H1 (cell line): ENCODE measurements at regions not wholly inside any gene's neighbourhood (a gene's known extent, or its start where the extent isn't known, plus 50 kb on each side); places are given as distances from the start of the nearest gene placed in this dataset.

Source experiments
- CTCF ChIA-PET: fragments of 300-600 bp; sonication (Branson Sonifier 250); formaldehyde crosslinking; loops from one replicate; lab custom pipeline; 2021; ENCODE audit not compliant: partially characterized antibody; lab: Charles Lee
- POLR2A ChIA-PET: fragments of 300-600 bp; sonication (Branson Sonifier 250); formaldehyde crosslinking; loops from one replicate; lab custom pipeline; 2021; ENCODE audit warnings: inconsistent platforms; ENCODE audit not compliant: partially characterized antibody; lab: Charles Lee
- DNase-seq, 2 experiments: peaks; one replicate each; pipeline versions ENCODE4 v3.0.0 to v3.0.0-alpha.2; 2010 to 2022; ENCODE audit warnings: low spot score in 2 of 2, low read depth in 1 of 2, mixed read lengths in 1 of 2
- FAIRE-seq: peaks from 2 replicates; lab custom pipeline; 2011; peaks lifted over from hg19 to GRCh38; lab: Jason Lieb, UNC
- H2AFZ ChIP-seq: 2 replicates; pipeline ENCODE4 v1.8.1; 2012; ENCODE audit warnings: low read length, inconsistent platforms
- H2AK5ac ChIP-seq: 2 replicates; pipeline ENCODE4 v1.6.1; 2013; ENCODE audit warnings: low read depth, low read length
- H2BK120ac ChIP-seq: replicated peaks from 2 replicates; pipeline ENCODE3; 2013; ENCODE audit warnings: low read depth, low read length, inconsistent platforms
- H2BK12ac ChIP-seq: 2 replicates; pipeline ENCODE4 v1.6.1; 2013; ENCODE audit warnings: low read depth, low read length
- H2BK15ac ChIP-seq: 2 replicates; pipeline ENCODE4 v1.6.1; 2013; ENCODE audit warnings: low read length
- H2BK20ac ChIP-seq: 2 replicates; pipeline ENCODE4 v1.6.1; 2013; ENCODE audit warnings: low read length
- H2BK5ac ChIP-seq: 2 replicates; pipeline ENCODE4 v1.6.1; 2013; ENCODE audit warnings: low read depth, low read length
- H3K14ac ChIP-seq: 2 replicates; pipeline ENCODE4 v1.6.1; 2013; ENCODE audit warnings: inconsistent platforms; ENCODE audit not compliant: insufficient read length
- H3K18ac ChIP-seq: 2 replicates; pipeline ENCODE4 v1.6.1; 2013; ENCODE audit warnings: low read length; ENCODE audit errors: extremely low read depth
- H3K23ac ChIP-seq: 2 replicates; pipeline ENCODE4 v1.6.1; 2013; ENCODE audit warnings: inconsistent platforms; ENCODE audit not compliant: insufficient read length
- H3K23me2 ChIP-seq: 2 replicates; pipeline ENCODE4 v1.6.1; 2013; ENCODE audit warnings: low read depth, low read length
- H3K27ac ChIP-seq: 2 replicates; pipeline ENCODE4 v1.6.1; 2011; ENCODE audit warnings: low read depth, low read length, inconsistent platforms
- H3K27me3 ChIP-seq, 4 experiments: replicated peaks in 1 of 4; 1 replicate in 1 of 4; 2 replicates in 3 of 4; pipeline versions ENCODE4 v1.6.1 to v1.8.1; 2011 to 2013; ENCODE audit warnings: low read length in 3 of 4, mild to moderate bottlenecking in 3 of 4, inconsistent platforms in 2 of 4, mixed read lengths in 2 of 4, moderate library complexity in 1 of 4; ENCODE audit not compliant: control insufficient read depth in 3 of 4, insufficient read depth in 3 of 4; ENCODE audit errors: extremely low read depth in 1 of 4
- H3K36me3 ChIP-seq, 4 experiments: 2 replicates each; pipeline versions ENCODE4 v1.6.1 to v1.8.1; 2011 to 2013; ENCODE audit warnings: mild to moderate bottlenecking in 4 of 4, low read length in 3 of 4, moderate library complexity in 2 of 4, control low read depth in 1 of 4, inconsistent platforms in 1 of 4; ENCODE audit not compliant: insufficient read depth in 4 of 4, control insufficient read depth in 2 of 4
- H3K4ac ChIP-seq: replicated peaks from 2 replicates; pipeline ENCODE3; 2013; ENCODE audit warnings: low read length, low read depth, mixed read lengths, inconsistent platforms; ENCODE audit not compliant: insufficient read length
- H3K4me1 ChIP-seq, 4 experiments: replicated peaks in 1 of 4; 1 replicate in 1 of 4; 2 replicates in 3 of 4; pipeline versions ENCODE4 v1.6.1 to v1.8.1; 2011 to 2013; ENCODE audit warnings: low read length in 3 of 4, inconsistent platforms in 2 of 4, mixed read lengths in 1 of 4; ENCODE audit not compliant: insufficient read depth in 4 of 4, control insufficient read depth in 3 of 4
- H3K4me2 ChIP-seq, 2 experiments: 2 replicates each; pipeline versions ENCODE4 v1.6.1 to v1.8.1; 2011 to 2013; ENCODE audit warnings: low read depth in 2 of 2, low read length in 2 of 2, control low read depth in 1 of 2, inconsistent platforms in 1 of 2, mild to moderate bottlenecking in 1 of 2; ENCODE audit not compliant: insufficient read depth in 1 of 2
- H3K4me3 ChIP-seq, 4 experiments: fragments of 200-600, 300-600 bp in 1 of 4; sonication (generic), shearing (Covaris generic), sonication (Bioruptor Twin) in 1 of 4; 2 replicates each; pipeline versions ENCODE4 v1.5.1 to v1.8.1; 2011 to 2016; ENCODE audit warnings: low read length in 4 of 4, low read depth in 3 of 4, control low read depth in 2 of 4, inconsistent platforms in 2 of 4, mild to moderate bottlenecking in 2 of 4, mixed read lengths in 1 of 4, moderate library complexity in 1 of 4; ENCODE audit not compliant: insufficient read depth in 2 of 4; ENCODE audit errors: extremely low read depth in 1 of 4
- H3K56ac ChIP-seq: replicated peaks from 2 replicates; pipeline ENCODE3; 2013; ENCODE audit warnings: low read depth, mild to moderate bottlenecking, mixed read lengths, low read length, inconsistent platforms; ENCODE audit not compliant: insufficient read length
- H3K79me1 ChIP-seq: 2 replicates; pipeline ENCODE4 v1.6.1; 2013; ENCODE audit warnings: low read depth, low read length, control low read depth
- H3K79me2 ChIP-seq, 2 experiments: 2 replicates each; pipeline versions ENCODE4 v1.6.1 to v1.8.1; 2012 to 2013; ENCODE audit warnings: low read length in 2 of 2, mild to moderate bottlenecking in 2 of 2, inconsistent platforms in 1 of 2; ENCODE audit not compliant: insufficient read depth in 2 of 2, control insufficient read depth in 1 of 2
- H3K9ac ChIP-seq, 4 experiments: replicated peaks in 1 of 4; 1 replicate in 1 of 4; 2 replicates in 3 of 4; pipeline versions ENCODE4 v1.6.1 to v1.8.1; 2011 to 2013; ENCODE audit warnings: low read depth in 3 of 4, low read length in 3 of 4, control low read depth in 2 of 4, mild to moderate bottlenecking in 2 of 4, moderate library complexity in 2 of 4, inconsistent platforms in 1 of 4; ENCODE audit errors: extremely low read depth in 1 of 4
- H3K9me3 ChIP-seq, 2 experiments: 2 replicates each; pipeline versions ENCODE4 v1.6.1 to v1.8.1; 2012 to 2013; ENCODE audit warnings: mild to moderate bottlenecking in 2 of 2, moderate library complexity in 2 of 2, control low read depth in 1 of 2, inconsistent platforms in 1 of 2, low read depth in 1 of 2, low read length in 1 of 2, mixed read lengths in 1 of 2; ENCODE audit not compliant: insufficient read depth in 2 of 2
- H4K20me1 ChIP-seq, 2 experiments: replicated peaks in 1 of 2; 2 replicates each; pipeline versions ENCODE3 to v1.8.1; 2011 to 2013; ENCODE audit warnings: inconsistent platforms in 2 of 2, low read length in 2 of 2, mild to moderate bottlenecking in 1 of 2; ENCODE audit not compliant: insufficient read depth in 2 of 2, control insufficient read depth in 1 of 2
- H4K5ac ChIP-seq: 2 replicates; pipeline ENCODE4 v1.6.1; 2013; ENCODE audit warnings: low read length, low read depth, mixed read lengths, inconsistent platforms; ENCODE audit not compliant: insufficient read length
- H4K8ac ChIP-seq: 2 replicates; pipeline ENCODE4 v1.8.0; 2013; ENCODE audit warnings: mild to moderate bottlenecking, moderate library complexity, low read length, inconsistent platforms; ENCODE audit not compliant: insufficient read depth; ENCODE audit errors: extremely low read depth
- H4K91ac ChIP-seq: replicated peaks from 2 replicates; pipeline ENCODE3; 2013; ENCODE audit warnings: low read length, mixed read lengths, inconsistent platforms; ENCODE audit not compliant: insufficient read length
- CBX5 ChIP-seq: fragments of 300-800, 300-1000 bp; sonication (generic); IDR thresholded peaks from 2 replicates; pipeline ENCODE4 v1.7.1; 2016; ENCODE audit warnings: antibody characterized with exemption, low read length, low read depth
- CHD1 ChIP-seq: IDR thresholded peaks from 2 replicates; pipeline ENCODE4 v1.6.1; 2012; ENCODE audit warnings: low read depth, low read length, improper control_type of control experiment
- CHD2 ChIP-seq: IDR thresholded peaks from 2 replicates; pipeline ENCODE4 v1.6.1; 2012; ENCODE audit warnings: low read length, improper control_type of control experiment
- EP300 ChIP-seq, 2 experiments: IDR thresholded peaks; 1 replicate in 1 of 2; 2 replicates in 1 of 2; pipeline ENCODE4 v1.6.1; 2011 to 2012; ENCODE audit warnings: low read depth in 2 of 2, low read length in 2 of 2, mild to moderate bottlenecking in 2 of 2, borderline replicate concordance in 1 of 2, inconsistent platforms in 1 of 2, moderate library complexity in 1 of 2
- EZH2 ChIP-seq: fragments of 200-600 bp; sonication (generic); IDR thresholded peaks from 2 replicates; pipeline ENCODE4 v1.7.1; 2012; ENCODE audit warnings: low read depth, mild to moderate bottlenecking, moderate library complexity, low read length, inconsistent platforms; ENCODE audit not compliant: severe bottlenecking
- RFX5 ChIP-seq: IDR thresholded peaks from 2 replicates; pipeline ENCODE4 v1.6.1; 2011; ENCODE audit warnings: low read depth, low read length, improper control_type of control experiment, borderline replicate concordance
- SUZ12 ChIP-seq: fragments of 200-600 bp; sonication (generic); IDR thresholded peaks from 2 replicates; pipeline ENCODE4 v1.6.1; 2012; ENCODE audit warnings: mild to moderate bottlenecking, inconsistent platforms, low read length, moderate library complexity, mixed read lengths
- TCF12 ChIP-seq: IDR thresholded peaks from 2 replicates; pipeline ENCODE4 v1.6.1; 2011; ENCODE audit warnings: low read depth, mild to moderate bottlenecking, low read length
- WGBS, 2 experiments: shearing (Covaris generic) in 1 of 2; methylation state at CpG; one replicate each; pipeline versions ENCODE4 v1.1.6 to v1.1.7; 2013 to 2015; ENCODE audit warnings: low lambda C conversion rate in 2 of 2, mixed read lengths in 2 of 2, inconsistent platforms in 1 of 2, low coverage in 1 of 2, missing lambda C conversion rate in 1 of 2; ENCODE audit not compliant: insufficient replicate concordance in 2 of 2, insufficient coverage in 1 of 2, insufficient read length in 1 of 2; ENCODE audit errors: extremely low coverage in 1 of 2, missing lambda C conversion rate in 1 of 2; 5-methylcytosine and 5-hydroxymethylcytosine counted together
- TF ChIP-seq, protein P1 (sequence below): IDR thresholded peaks from 2 replicates; pipeline ENCODE4 v1.6.1; 2011; ENCODE audit warnings: low read depth, mild to moderate bottlenecking, low read length; ENCODE audit not compliant: insufficient read depth
- TF ChIP-seq, protein P2 (sequence below): IDR thresholded peaks from 2 replicates; pipeline ENCODE4 v1.6.1; 2012; ENCODE audit warnings: inconsistent platforms

DNA sequence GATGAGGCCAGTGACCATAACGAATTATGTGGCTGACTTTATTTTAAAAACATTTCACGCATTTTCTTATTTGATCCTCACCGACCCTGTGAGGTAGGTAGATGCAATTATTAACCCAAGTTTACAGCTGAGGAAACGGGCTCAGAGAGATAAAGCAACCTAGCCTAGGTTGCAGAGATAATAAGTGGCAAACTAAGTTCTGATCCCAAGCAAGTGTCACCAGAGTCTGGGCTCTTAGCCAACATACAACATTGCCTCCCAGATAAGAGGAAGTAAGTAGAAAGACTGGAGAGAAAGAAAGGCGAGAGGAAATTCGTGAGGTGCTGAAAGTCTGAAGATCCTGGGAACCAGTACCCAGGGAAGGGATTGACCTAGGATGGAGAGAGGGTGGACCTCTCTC lies 77.4 kb upstream of the GPR50 start:
- Histone ChIP-seq H3K14ac (no peak overlapping the region), H3K4ac (no peak overlapping the region), H3K9me3 (no peaks in the 10 kb centered on the region), H2BK20ac (no peak overlapping the region), H3K23me2 (no peaks in the 10 kb centered on the region), H4K91ac (no peak overlapping the region), H3K4me2 (no peak overlapping the region), H2BK5ac (no peak overlapping the region), H3K27ac (no peak overlapping the region), H3K4me3 (no peak overlapping the region), H3K9ac (no peak overlapping the region), H3K18ac (no peak overlapping the region), H3K27me3 (no peaks in the 10 kb centered on the region), H2AK5ac (no peak overlapping the region), H3K79me2 (no peaks in the 10 kb centered on the region), H2BK12ac (no peak overlapping the region), H4K20me1 (no peaks in the 10 kb centered on the region), H2AFZ (no peak overlapping the region), H3K23ac (no peak overlapping the region), H2BK15ac (no peak overlapping the region), H3K56ac (no peak overlapping the region), H4K8ac (no peak overlapping the region), H3K36me3 (no peaks in the 10 kb centered on the region), H2BK120ac (no peak overlapping the region), H3K79me1 (no peaks in the 10 kb centered on the region), H4K5ac (no peak overlapping the region), H3K4me1 (no peaks in the 10 kb centered on the region)
- CTCF ChIA-PET = interaction anchor here (1.1 kb wide), 1 partner anchor 16 kb away, joined by 3 read pairs; no protein-coding TSS in a partner anchor
- 87% methylated on average over 5 of the region's 6 CpGs; no CpG with 5 or more reads in 1 of the 2 experiments for WGBS, 2 experiments
- TF ChIP-seq TCF12 = no peak
- TF ChIP-seq, protein P1, sequence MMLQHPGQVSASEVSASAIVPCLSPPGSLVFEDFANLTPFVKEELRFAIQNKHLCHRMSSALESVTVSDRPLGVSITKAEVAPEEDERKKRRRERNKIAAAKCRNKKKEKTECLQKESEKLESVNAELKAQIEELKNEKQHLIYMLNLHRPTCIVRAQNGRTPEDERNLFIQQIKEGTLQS = no peak
- no peak for TF ChIP-seq CBX5
- no peak for TF ChIP-seq CHD1
- TF ChIP-seq EZH2 = no peak
- TF ChIP-seq CHD2 = no peak
- TF ChIP-seq SUZ12 = no peak
- no peak for TF ChIP-seq RFX5
- TF ChIP-seq, protein P2, sequence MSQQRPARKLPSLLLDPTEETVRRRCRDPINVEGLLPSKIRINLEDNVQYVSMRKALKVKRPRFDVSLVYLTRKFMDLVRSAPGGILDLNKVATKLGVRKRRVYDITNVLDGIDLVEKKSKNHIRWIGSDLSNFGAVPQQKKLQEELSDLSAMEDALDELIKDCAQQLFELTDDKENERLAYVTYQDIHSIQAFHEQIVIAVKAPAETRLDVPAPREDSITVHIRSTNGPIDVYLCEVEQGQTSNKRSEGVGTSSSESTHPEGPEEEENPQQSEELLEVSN = no peak
- no peak for TF ChIP-seq EP300 (IDR thresholded peaks at IDR 0.05; ENCODE audit: borderline replicate concordance in 1 of 2, low read depth in 2 of 2, low read length in 2 of 2)
- POLR2A ChIA-PET = no interaction called here
- FAIRE-seq = no peak
- no peak for DNase-seq
